IMR-90 (cell line): ENCODE measurements at regions not wholly inside any gene's neighbourhood (a gene's known extent, or its start where the extent isn't known, plus 50 kb on each side); places are given as distances from the start of the nearest gene placed in this dataset.
A peak's percentile ranks its signal among the peaks of the same experiment; 100 is the strongest.

Experiments
- ATAC-seq: fragments of 200-7000 bp; cut with Tn5 transposase; 2 replicates; pipeline ENCODE4 v1.9.1; 2020; ENCODE audit warnings: low read depth, mild to moderate bottlenecking, moderate library complexity
- BruUV-seq: library from RNA; stranded (reverse); fragments of 400-500 nt; replicated peaks from 2 replicates; lab custom pipeline; 2021; lab: Mats Ljungman, UMichigan
- CTCF ChIA-PET: fragments of 300-600 bp; formaldehyde crosslinking; extraction: SDS; loops from one replicate; lab custom pipeline; 2021; ENCODE audit warnings: antibody characterized with exemption; lab: Yijun Ruan, JAX
- POLR2A ChIA-PET: fragments of 300-600 bp; sonication (Branson Sonifier 250); formaldehyde crosslinking; loops from one replicate; lab custom pipeline; 2022; ENCODE audit warnings: antibody characterized with exemption; ENCODE audit not compliant: unreplicated experiment; lab: Charles Lee
- DNase-seq: peaks from one replicate; pipeline ENCODE4 v3.0.0; 2013
- H2AFZ ChIP-seq: replicated peaks from 2 replicates; pipeline ENCODE3; 2013; ENCODE audit warnings: low read length, mild to moderate bottlenecking; ENCODE audit not compliant: poor library complexity
- H2AK5ac ChIP-seq: 2 replicates; pipeline ENCODE4 v1.6.1; 2013; ENCODE audit warnings: low read depth, low read length, inconsistent platforms
- H2AK9ac ChIP-seq: replicated peaks from 2 replicates; pipeline ENCODE3; 2013; ENCODE audit warnings: mild to moderate bottlenecking, low read depth, low read length, moderate library complexity; ENCODE audit not compliant: poor library complexity
- H2BK120ac ChIP-seq: 2 replicates; pipeline ENCODE4 v1.6.1; 2013; ENCODE audit warnings: low read depth, low read length, inconsistent platforms
- H2BK15ac ChIP-seq: 3 replicates; pipeline ENCODE4 v1.6.1; 2013; ENCODE audit warnings: low read depth, low read length, inconsistent platforms
- H2BK20ac ChIP-seq: 2 replicates; pipeline ENCODE4 v1.6.1; 2013; ENCODE audit warnings: low read depth, mild to moderate bottlenecking, inconsistent platforms, low read length, moderate library complexity
- H2BK5ac ChIP-seq: 2 replicates; pipeline ENCODE4 v1.6.1; 2013; ENCODE audit warnings: mild to moderate bottlenecking, low read depth, low read length, inconsistent platforms; ENCODE audit not compliant: poor library complexity, severe bottlenecking
- H3K14ac ChIP-seq: replicated peaks from 2 replicates; pipeline ENCODE4 v1.6.1; 2013; ENCODE audit warnings: low read depth, low read length, inconsistent platforms
- H3K18ac ChIP-seq: 2 replicates; pipeline ENCODE4 v1.6.1; 2013; ENCODE audit warnings: low read depth, low read length, control low read depth
- H3K23ac ChIP-seq: 2 replicates; pipeline ENCODE4 v1.6.1; 2013; ENCODE audit warnings: low read depth, low read length, inconsistent platforms
- H3K27ac ChIP-seq: 2 replicates; pipeline ENCODE4 v1.5.1; 2013; ENCODE audit warnings: mild to moderate bottlenecking, control low read depth, low read length; ENCODE audit not compliant: insufficient read depth
- H3K27me3 ChIP-seq: 2 replicates; pipeline ENCODE4 v1.6.1; 2013; ENCODE audit warnings: low read length; ENCODE audit not compliant: control insufficient read depth, insufficient read depth
- H3K36me3 ChIP-seq: 2 replicates; pipeline ENCODE4 v1.6.1; 2013; ENCODE audit warnings: low read length, mixed read lengths; ENCODE audit not compliant: control insufficient read depth, insufficient read depth
- H3K4ac ChIP-seq: 2 replicates; pipeline ENCODE4 v1.6.1; 2013; ENCODE audit warnings: low read depth, low read length, inconsistent platforms
- H3K4me1 ChIP-seq: 2 replicates; pipeline ENCODE4 v1.6.1; 2013; ENCODE audit warnings: low read length, mixed read lengths; ENCODE audit not compliant: control insufficient read depth, insufficient read depth
- H3K4me2 ChIP-seq: 2 replicates; pipeline ENCODE4 v1.6.1; 2013; ENCODE audit warnings: low read depth, mild to moderate bottlenecking, control low read depth, low read length, moderate library complexity
- H3K4me3 ChIP-seq: 2 replicates; pipeline ENCODE4 v1.5.1; 2013; ENCODE audit warnings: low read depth, mild to moderate bottlenecking, control low read depth, low read length, moderate library complexity; ENCODE audit not compliant: insufficient read depth
- H3K56ac ChIP-seq: 2 replicates; pipeline ENCODE4 v1.6.1; 2013; ENCODE audit warnings: low read length, inconsistent platforms; ENCODE audit not compliant: insufficient read depth; ENCODE audit errors: extremely low read depth
- H3K79me1 ChIP-seq, 2 experiments: 2 replicates each; pipeline ENCODE4 v1.6.1; 2013; ENCODE audit warnings: low read length in 2 of 2, inconsistent platforms in 1 of 2, low read depth in 1 of 2
- H3K9ac ChIP-seq: 2 replicates; pipeline ENCODE4 v1.6.1; 2013; ENCODE audit warnings: low read depth, low read length, control low read depth
- H3K9me1 ChIP-seq: 2 replicates; pipeline ENCODE4 v1.6.1; 2013; ENCODE audit warnings: low read length, inconsistent platforms; ENCODE audit not compliant: insufficient read depth
- H3K9me3 ChIP-seq: 2 replicates; pipeline ENCODE4 v1.6.1; 2013; ENCODE audit warnings: low read length; ENCODE audit not compliant: control insufficient read depth, insufficient read depth
- H4K20me1 ChIP-seq: 2 replicates; pipeline ENCODE4 v1.6.1; 2013; ENCODE audit warnings: low read length, inconsistent platforms; ENCODE audit not compliant: insufficient read depth
- H4K5ac ChIP-seq: 2 replicates; pipeline ENCODE4 v1.6.1; 2013; ENCODE audit warnings: mild to moderate bottlenecking, low read depth, low read length, control low read depth
- H4K8ac ChIP-seq, 2 experiments: 2 replicates each; pipeline ENCODE4 v1.6.1; 2013; ENCODE audit warnings: low read depth in 2 of 2, low read length in 2 of 2, control low read depth in 1 of 2, inconsistent platforms in 1 of 2
- H4K91ac ChIP-seq: 2 replicates; pipeline ENCODE4 v1.6.1; 2013; ENCODE audit warnings: low read depth, low read length, inconsistent platforms; ENCODE audit not compliant: insufficient read depth
- CEBPB ChIP-seq: IDR thresholded peaks from 2 replicates; pipeline ENCODE4 v1.6.1; 2012; ENCODE audit warnings: low read depth, low read length, improper control_type of control experiment
- MAFK ChIP-seq: IDR thresholded peaks from 2 replicates; pipeline ENCODE4 v1.6.1; 2012; ENCODE audit warnings: low read depth, low read length, improper control_type of control experiment
- WGBS, 2 experiments: methylation state at CpG; one replicate each; pipeline versions ENCODE4 v1.1.5 to v1.1.7; 2013; ENCODE audit warnings: missing lambda C conversion rate in 2 of 2; ENCODE audit not compliant: insufficient read length in 1 of 2; ENCODE audit errors: extremely low coverage in 2 of 2; 5-methylcytosine and 5-hydroxymethylcytosine counted together
- dilution Hi-C: fragments of 300-500 bp; cut with HindIII; formaldehyde crosslinking; loops from one replicate; pipeline ENCODE4 v1.14.3; 2018; ENCODE audit warnings: low sequenced_read_pairs; ENCODE audit not compliant: unreplicated experiment
- in situ Hi-C: fragments of 300-500 bp; cut with MboI; formaldehyde crosslinking; loops from 3 replicates; pipeline ENCODE4 v1.14.3; 2019; ENCODE audit warnings: low sequenced_read_pairs, inconsistent platforms, mixed read lengths
- intact Hi-C: fragments of 100-400 bp; cut with micrococcal nuclease; formaldehyde crosslinking; loops from 2 replicates; pipeline ENCODE4 v1.10.0; 2022

GRCh38 chr6:99801805-99802204 lies 192.2 kb downstream of the MCHR2 start:
- CTCF ChIA-PET: no interaction called here
- no peak for ATAC-seq
- in situ Hi-C loops: no loop called here

More at GRCh38 chr6:99801805-99802204, 192.2 kb downstream of the MCHR2 start:
- Histone ChIP-seq H3K4me3 (no peak overlapping the region), H3K18ac (no peak overlapping the region), H4K91ac (no peak overlapping the region), H3K9me3 (no peaks in the 10 kb centered on the region), H2BK20ac (no peak overlapping the region), H3K27ac (no peak overlapping the region), H3K4ac (no peak overlapping the region), H2AFZ (no peak overlapping the region), H3K23ac (no peak overlapping the region), H3K56ac (no peak overlapping the region), H3K27me3 (peaks cover 2% of the 10 kb centered on the region; the same call in 1 of the 2 replicates), H2BK120ac (no peak overlapping the region), H3K36me3 (no peaks in the 10 kb centered on the region), H3K4me2 (no peak overlapping the region), H2BK15ac (no peak overlapping the region), H2AK5ac (no peak overlapping the region), H2AK9ac (no peak overlapping the region), H3K14ac (no peak overlapping the region), H3K4me1 (no peaks in the 10 kb centered on the region), H4K8ac (no peak overlapping the region), H3K9ac (no peak overlapping the region), H3K9me1 (no peaks in the 10 kb centered on the region), H4K20me1 (no peaks in the 10 kb centered on the region), H3K79me1 (no peaks in the 10 kb centered on the region), H2BK5ac (no peak overlapping the region), H4K5ac (no peak overlapping the region)
- no peak for TF ChIP-seq CEBPB
- TF ChIP-seq MAFK: 0 out of 2 replicates have a peak, but pooled peaks have one; percentile 36
- no peak for DNase-seq
- BruUV-seq: no TSS peak
- POLR2A ChIA-PET: no interaction called here
- intact Hi-C loops (no loop called here), dilution Hi-C loops (no loop called here)
- no CpG with 5 or more reads among the region's 1 CpG for WGBS, 2 experiments
